Retinal pigment epithelial cell (primary cell): ENCODE measurements at regions not wholly inside any gene's neighbourhood (a gene's known extent, or its start where the extent isn't known, plus 50 kb on each side); places are given as distances from the start of the nearest gene placed in this dataset.

ENCODE experiments used
- DNase-seq: peaks from one replicate; pipeline ENCODE4 v3.0.0-alpha.2; 2010; ENCODE audit warnings: low read depth
- H3K4me3 ChIP-seq: 2 replicates; pipeline ENCODE4 v1.5.1; 2011; ENCODE audit warnings: mild to moderate bottlenecking, low read length, control low read depth, moderate library complexity
- TF ChIP-seq, protein P1 (sequence below): conservative IDR thresholded peaks from 2 replicates; pipeline ENCODE4 v1.5.1; 2011; ENCODE audit warnings: low read depth, low read length, control low read depth, inconsistent platforms

DNA sequence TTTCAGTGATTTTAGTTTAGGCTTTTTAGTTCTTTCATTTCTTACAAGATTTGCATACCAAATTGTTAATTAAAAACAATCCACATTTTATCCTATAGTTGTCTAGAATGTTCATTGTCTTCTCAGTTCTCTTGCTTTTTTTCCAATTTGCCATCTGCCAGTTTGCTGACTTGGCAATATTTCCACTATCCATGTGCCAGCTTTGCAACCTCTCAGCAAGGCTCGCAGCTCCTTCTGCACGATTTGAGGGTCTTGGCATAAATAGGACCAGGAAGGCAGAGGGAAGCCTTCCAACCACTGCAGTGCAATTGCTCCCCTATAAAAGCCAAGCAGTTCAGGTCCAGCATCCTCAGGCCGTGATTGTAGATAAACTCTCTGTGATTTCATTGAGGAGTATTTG, 306.8 kb upstream of the FMN2 start:
- no peak for DNase-seq
- H3K4me3 ChIP-seq = no peak overlapping the region
- TF ChIP-seq, protein P1, sequence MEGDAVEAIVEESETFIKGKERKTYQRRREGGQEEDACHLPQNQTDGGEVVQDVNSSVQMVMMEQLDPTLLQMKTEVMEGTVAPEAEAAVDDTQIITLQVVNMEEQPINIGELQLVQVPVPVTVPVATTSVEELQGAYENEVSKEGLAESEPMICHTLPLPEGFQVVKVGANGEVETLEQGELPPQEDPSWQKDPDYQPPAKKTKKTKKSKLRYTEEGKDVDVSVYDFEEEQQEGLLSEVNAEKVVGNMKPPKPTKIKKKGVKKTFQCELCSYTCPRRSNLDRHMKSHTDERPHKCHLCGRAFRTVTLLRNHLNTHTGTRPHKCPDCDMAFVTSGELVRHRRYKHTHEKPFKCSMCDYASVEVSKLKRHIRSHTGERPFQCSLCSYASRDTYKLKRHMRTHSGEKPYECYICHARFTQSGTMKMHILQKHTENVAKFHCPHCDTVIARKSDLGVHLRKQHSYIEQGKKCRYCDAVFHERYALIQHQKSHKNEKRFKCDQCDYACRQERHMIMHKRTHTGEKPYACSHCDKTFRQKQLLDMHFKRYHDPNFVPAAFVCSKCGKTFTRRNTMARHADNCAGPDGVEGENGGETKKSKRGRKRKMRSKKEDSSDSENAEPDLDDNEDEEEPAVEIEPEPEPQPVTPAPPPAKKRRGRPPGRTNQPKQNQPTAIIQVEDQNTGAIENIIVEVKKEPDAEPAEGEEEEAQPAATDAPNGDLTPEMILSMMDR = no peak

DNA sequence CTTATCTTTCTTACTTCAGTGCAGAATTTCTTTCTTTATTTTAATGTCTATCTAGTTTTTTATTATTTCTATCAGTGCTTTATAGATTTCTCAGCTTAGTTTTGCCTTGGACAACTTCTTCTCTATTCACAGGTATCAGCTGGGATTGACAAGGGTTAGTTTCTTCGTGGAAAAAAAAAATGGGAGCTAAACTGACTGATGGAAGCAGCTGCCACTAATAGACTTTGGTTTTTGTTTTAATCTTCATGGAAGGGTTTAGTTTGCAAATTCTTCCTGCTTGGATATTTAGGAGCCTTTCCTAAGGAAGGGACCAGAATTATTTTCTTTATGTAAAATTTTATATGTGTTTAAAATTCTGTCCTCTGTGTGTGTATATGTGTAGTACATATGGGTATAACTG, 306.1 kb upstream of the FMN2 start:
- H3K4me3 ChIP-seq = no peak overlapping the region
- no peak for DNase-seq
- TF ChIP-seq, protein P1 = no peak

DNA sequence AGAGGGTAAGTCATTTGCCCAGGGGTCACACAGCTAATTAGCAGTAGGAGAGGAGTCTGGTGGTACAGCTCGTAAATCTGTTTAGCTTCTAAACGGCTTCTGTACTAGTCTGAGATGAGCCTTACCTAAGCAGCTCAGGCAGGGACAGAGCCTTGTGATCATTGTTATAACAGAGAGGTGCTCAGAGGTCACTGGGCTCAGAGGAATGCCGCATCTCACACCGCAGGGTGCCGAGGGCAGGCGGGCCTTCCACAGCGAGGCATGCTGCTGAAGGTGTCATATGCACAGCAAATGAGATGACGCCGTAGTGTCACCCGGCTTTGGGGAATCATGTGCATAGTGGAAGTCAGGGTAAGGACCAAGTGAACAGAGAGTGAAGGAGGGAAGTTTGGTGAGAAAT, 305.2 kb upstream of the FMN2 start:
- no peak for DNase-seq
- TF ChIP-seq, protein P1 = no peak
- H3K4me3 ChIP-seq = no peak overlapping the region

DNA sequence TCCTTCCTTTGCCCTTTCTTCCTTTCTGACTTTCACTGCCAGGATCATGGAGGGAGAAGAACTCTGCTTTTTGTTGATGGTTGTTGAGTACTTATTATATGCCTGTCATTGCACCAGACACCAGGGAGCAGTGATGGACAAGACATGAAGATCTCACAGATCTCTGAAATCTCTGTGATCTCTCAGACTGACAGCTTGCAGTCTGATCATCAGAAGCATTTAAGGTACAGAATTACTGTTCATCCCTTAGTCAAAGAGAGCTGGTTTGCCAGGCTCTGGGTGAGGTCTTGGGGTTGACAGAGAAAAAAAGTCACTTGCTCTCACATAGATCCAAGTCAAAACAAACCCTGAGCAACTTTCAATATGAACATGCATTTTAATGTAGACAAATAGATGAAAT, 299.5 kb upstream of the FMN2 start:
- TF ChIP-seq, protein P1 = no peak
- H3K4me3 ChIP-seq = no peak overlapping the region
- DNase-seq = no peak

- no peak overlapping the region for H3K4me3 ChIP-seq
- DNase-seq = no peak
- TF ChIP-seq, protein P1 = no peak
Measured at GRCh38 chr1:239795304-239795703, 296.4 kb upstream of the FMN2 start.

GRCh38 chr1:239799617-239800016, 292.1 kb upstream of the FMN2 start:
- H3K4me3 ChIP-seq = no peak overlapping the region
- TF ChIP-seq, protein P1 = no peak
- no peak for DNase-seq

DNA sequence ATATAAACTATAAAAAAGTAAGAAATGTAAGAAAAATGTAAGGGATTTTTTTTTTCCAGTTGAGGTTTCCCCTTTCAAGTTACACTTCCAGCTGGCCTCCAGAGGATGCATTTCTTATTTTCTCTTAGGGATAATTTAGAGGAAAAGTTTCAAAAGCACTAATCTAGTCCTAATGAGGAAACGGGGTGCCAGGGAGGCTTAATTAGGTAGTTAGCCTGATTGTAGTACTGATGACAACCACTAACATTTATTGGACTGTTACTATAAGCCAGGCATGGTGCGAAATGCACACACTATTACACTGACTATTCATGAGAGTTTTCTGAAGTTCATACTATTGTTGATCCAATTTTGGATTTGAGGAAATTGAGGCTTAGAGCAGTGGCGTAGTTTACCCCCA, 290.8 kb upstream of the FMN2 start:
- DNase-seq = no peak
- no peak overlapping the region for H3K4me3 ChIP-seq
- TF ChIP-seq, protein P1 = no peak
